Breast epithelium (tissue), 3 donors: ENCODE measurements at regions not wholly inside any gene's neighbourhood (a gene's known extent, or its start where the extent isn't known, plus 50 kb on each side); places are given as distances from the start of the nearest gene placed in this dataset.

Experiments used
- POLR2A ChIP-seq: fragments of 450-650 bp; IDR thresholded peaks from one replicate; pipeline ENCODE4 v1.6.1; 2016; ENCODE audit warnings: antibody characterized with exemption, mild to moderate bottlenecking, moderate library complexity
- POLR2AphosphoS5 ChIP-seq, 3 donors: sonication (generic); formaldehyde crosslinking; IDR thresholded peaks; one replicate each; pipeline ENCODE4 v1.6.1; 2017; ENCODE audit warnings: antibody characterized with exemption in 3 of 3
- TF ChIP-seq, protein P1 (sequence below), 3 donors: fragments of 450-650 bp; IDR thresholded peaks; one replicate each; pipeline ENCODE4 v1.5.1; 2016 to 2017; ENCODE audit warnings: antibody characterized with exemption in 3 of 3, mild to moderate bottlenecking in 3 of 3, moderate library complexity in 3 of 3

DNA sequence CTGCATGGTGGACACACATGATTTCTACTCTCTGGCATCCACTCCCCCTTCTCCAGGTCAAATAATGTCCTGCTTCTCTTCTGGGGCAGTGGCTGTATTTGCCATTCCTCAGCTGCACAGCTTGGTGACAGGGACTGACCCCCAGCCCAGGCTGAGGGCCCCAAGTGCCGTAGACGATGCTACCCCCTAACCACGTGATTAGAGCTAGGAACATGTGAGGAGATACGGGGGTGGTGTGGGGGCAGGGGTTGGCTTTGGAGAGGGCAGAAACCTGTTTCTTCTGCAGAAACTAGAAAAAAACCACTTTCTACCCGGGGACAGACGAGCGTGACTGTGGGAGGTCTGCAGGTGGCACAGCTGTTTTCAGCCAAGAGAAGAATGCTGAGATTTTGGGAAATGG is 192.4 kb downstream of the SIPA1L2 start:
- TF ChIP-seq, protein P1, sequence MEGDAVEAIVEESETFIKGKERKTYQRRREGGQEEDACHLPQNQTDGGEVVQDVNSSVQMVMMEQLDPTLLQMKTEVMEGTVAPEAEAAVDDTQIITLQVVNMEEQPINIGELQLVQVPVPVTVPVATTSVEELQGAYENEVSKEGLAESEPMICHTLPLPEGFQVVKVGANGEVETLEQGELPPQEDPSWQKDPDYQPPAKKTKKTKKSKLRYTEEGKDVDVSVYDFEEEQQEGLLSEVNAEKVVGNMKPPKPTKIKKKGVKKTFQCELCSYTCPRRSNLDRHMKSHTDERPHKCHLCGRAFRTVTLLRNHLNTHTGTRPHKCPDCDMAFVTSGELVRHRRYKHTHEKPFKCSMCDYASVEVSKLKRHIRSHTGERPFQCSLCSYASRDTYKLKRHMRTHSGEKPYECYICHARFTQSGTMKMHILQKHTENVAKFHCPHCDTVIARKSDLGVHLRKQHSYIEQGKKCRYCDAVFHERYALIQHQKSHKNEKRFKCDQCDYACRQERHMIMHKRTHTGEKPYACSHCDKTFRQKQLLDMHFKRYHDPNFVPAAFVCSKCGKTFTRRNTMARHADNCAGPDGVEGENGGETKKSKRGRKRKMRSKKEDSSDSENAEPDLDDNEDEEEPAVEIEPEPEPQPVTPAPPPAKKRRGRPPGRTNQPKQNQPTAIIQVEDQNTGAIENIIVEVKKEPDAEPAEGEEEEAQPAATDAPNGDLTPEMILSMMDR (IDR thresholded peaks at IDR 0.05) = no peak
- TF ChIP-seq POLR2A = no peak
- TF ChIP-seq POLR2AphosphoS5 (IDR thresholded peaks at IDR 0.05) = no peak
